NCI-H345 (cell line): ENCODE measurements at regions not wholly inside any gene's neighbourhood (a gene's known extent, or its start where the extent isn't known, plus 50 kb on each side); places are given as distances from the start of the nearest gene placed in this dataset.
A peak's percentile ranks its signal among the peaks of the same experiment; 100 is the strongest.

Experiments used
- DNase-seq: peaks from one replicate; lab custom pipeline; 2025; lab: John Stamatoyannopoulos, UW

DNA sequence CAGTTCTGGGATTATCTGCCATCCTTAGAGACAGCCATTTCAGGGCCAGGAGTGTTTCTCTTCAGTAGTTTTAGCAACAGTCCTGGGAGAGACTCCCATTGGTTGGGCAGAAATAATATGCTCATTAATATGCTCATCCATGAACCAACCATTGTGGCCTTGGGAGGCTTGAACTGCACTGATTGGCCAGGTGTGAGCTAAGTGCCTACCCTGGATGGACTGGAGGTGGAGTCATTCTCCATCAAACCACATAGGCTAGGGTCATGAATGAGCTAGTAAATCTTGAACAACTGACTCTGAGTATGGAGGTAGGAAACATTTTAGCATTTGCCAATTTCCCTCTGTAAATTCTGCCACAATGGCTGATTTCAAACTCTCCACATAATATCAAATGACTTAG is 70.2 kb upstream of the ZFP64 start:
- no peak for DNase-seq

GRCh38 chr20:52259295-52259694 is 67.7 kb upstream of the ZFP64 start:
- DNase-seq = no peak

DNA sequence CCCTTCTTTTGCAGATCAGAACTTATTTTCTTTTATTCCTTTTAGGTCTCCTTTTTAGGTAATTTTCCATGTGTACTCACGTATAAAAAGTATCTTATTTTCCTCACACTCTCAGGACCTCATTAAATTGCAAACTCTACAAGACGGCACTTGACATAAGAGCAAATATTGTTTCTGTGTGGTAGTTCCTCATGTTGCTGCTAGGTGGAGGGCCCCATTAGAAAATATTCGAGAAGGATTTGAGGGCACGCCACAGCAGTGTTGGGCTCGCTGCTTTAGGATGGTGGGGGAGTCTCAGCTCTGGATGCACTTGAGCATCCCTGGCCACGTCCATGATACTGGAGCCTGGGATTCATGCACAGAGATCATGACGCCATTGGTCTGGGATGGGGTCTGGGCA is 64.9 kb upstream of the ZFP64 start:
- no peak for DNase-seq

GRCh38 chr20:52252664-52253063 is 61.1 kb upstream of the ZFP64 start:
- DNase-seq = no peak

DNA sequence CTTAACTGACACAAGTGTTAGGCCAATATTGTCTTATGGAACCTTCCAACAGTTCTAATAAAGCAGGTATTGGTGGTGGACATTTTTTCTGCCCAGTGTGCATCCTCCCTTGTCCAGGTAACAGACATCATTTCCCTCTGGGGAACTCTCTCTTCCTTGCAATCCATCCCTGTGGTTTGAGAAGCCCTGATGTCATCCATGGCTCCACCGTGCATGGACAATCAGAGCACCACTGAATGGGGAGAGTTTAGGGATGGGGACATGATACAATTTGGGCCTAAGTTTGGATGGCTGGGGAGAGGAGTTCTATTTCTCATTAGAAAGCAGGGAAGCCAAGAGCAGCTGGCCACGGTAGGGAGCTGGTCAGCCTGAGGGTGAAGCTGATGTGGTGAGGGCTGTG is 60.2 kb upstream of the ZFP64 start:
- DNase-seq = no peak

DNA sequence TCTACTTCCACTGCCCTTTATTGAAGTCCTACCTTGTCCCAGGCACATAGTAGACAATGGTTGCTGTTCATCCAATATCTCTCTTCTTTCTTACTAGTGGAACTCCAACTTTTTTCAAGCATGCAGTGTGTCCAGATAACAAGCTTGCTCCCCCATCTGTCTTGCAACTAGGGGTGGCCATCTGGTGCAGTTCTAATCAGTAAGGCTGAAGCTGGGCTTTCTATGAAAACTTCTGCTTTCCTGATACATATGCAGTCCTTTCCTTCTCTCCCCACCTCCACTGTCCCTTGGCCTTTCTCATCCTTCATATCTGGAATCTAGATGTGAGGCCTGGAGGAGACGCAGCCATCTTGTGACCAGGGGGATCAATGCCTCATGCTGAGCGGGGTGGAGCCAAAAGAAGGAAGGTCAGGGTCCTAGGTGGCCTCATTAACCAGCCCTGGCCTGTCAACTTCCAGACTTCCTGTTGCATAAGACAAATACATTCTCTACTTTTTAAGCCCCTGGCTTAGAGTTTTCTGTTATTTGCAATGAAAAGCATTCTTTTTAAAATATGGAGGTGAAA is 59.6 kb upstream of the ZFP64 start:
- no peak for DNase-seq

DNA sequence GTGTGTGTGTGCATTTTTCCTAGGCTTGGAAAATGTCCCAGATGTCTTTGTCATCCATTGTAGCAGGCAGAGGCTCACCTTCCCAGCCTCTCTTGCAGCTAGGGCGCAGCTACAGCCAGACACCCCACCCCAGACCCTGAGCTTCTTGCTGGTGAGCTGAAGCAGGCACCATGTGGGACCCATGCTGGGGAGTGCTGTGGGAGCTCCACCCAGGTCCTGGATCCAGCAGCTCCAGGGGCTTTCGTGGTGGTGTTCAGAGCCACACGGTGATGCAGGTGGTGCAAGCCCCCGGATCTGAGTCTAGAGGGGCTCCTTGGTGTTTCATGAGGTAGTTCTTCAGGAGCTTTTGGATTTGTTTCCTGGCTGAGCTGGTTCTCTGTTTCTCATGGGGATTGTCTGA is 56.0 kb upstream of the ZFP64 start:
- DNase-seq = no peak

- no peak for DNase-seq
Measured at GRCh38 chr20:52246366-52246765, 54.8 kb upstream of the ZFP64 start.

- DNase-seq = no peak
Measured at GRCh38 chr20:52244702-52245101, 53.1 kb upstream of the ZFP64 start.

- DNase-seq = peak; percentile 12
Measured at GRCh38 chr20:52242237-52243230, 51.0 kb upstream of the ZFP64 start.
